A673 (cell line): ENCODE measurements at regions not wholly inside any gene's neighbourhood (a gene's known extent, or its start where the extent isn't known, plus 50 kb on each side); places are given as distances from the start of the nearest gene placed in this dataset.

ENCODE experiments used
- EZH2 ChIP-seq: fragments of 200-600 bp; sonication (generic); IDR thresholded peaks from 2 replicates; pipeline ENCODE4 v1.6.1; 2017; ENCODE audit warnings: borderline replicate concordance, low read depth, mild to moderate bottlenecking, mixed read lengths, antibody characterized with exemption, low read length; ENCODE audit not compliant: poor library complexity, severe bottlenecking
- TF ChIP-seq, protein P1 (sequence below): fragments of 300-800, 200-600 bp; sonication (generic); conservative IDR thresholded peaks from 2 replicates; pipeline ENCODE4 v1.5.1; 2017; ENCODE audit warnings: low read depth, mild to moderate bottlenecking, antibody characterized with exemption, low read length, moderate library complexity, mixed read lengths

DNA sequence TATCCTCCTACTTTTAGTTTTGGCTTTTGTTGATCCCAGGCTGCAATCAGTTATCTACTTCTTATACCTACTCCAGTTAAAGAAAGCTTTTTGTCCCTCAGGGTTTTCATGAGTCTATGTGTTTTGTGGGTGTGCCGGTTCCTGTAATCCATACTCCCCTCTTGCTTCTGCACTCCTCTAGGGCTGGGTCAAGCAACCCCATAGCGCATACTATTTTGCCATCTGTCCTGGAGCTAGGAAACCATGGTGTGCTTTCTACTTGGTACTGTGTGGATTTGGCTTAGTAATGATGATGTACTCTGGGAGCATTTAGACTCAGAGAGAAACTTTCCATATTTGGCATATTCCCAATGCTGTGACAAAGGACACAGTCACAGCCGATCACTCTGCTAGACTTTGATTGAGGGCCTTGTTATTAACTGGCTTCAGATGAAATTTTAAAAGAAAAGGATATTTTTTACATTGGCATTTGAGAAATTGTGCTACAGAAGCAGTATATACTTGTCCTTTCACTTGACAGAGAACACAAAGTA lies 86.1 kb upstream of the GRXCR1 start:
- no peak for TF ChIP-seq EZH2
- TF ChIP-seq, protein P1, sequence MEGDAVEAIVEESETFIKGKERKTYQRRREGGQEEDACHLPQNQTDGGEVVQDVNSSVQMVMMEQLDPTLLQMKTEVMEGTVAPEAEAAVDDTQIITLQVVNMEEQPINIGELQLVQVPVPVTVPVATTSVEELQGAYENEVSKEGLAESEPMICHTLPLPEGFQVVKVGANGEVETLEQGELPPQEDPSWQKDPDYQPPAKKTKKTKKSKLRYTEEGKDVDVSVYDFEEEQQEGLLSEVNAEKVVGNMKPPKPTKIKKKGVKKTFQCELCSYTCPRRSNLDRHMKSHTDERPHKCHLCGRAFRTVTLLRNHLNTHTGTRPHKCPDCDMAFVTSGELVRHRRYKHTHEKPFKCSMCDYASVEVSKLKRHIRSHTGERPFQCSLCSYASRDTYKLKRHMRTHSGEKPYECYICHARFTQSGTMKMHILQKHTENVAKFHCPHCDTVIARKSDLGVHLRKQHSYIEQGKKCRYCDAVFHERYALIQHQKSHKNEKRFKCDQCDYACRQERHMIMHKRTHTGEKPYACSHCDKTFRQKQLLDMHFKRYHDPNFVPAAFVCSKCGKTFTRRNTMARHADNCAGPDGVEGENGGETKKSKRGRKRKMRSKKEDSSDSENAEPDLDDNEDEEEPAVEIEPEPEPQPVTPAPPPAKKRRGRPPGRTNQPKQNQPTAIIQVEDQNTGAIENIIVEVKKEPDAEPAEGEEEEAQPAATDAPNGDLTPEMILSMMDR, result no peak
